Left colon (tissue), 2 donors: ENCODE measurements at regions not wholly inside any gene's neighbourhood (a gene's known extent, or its start where the extent isn't known, plus 50 kb on each side); places are given as distances from the start of the nearest gene placed in this dataset.

Source experiments
- ATAC-seq: fragments of 200-7000 bp; cut with Tn5 transposase; one replicate; pipeline ENCODE4 v1.9.1; 2020; ENCODE audit warnings: mild to moderate bottlenecking, moderate library complexity
- DNase-seq, 2 donors: peaks; one replicate each; pipeline ENCODE4 v3.0.0-alpha.2; 2020
- intact Hi-C, 2 donors: fragments of 100-400 bp; cut with DNase I in 1 of 2; cut with micrococcal nuclease in 1 of 2; formaldehyde crosslinking; loops; one replicate each; pipeline versions ENCODE4 v1.11.2 to v1.14.0; 2022; cut with DNase I, micrococcal nuclease
- donor health status: DM: no; HTN: no; CAD: no.
- donor health status: DM: yes; HTN: yes; CAD: no.

DNA sequence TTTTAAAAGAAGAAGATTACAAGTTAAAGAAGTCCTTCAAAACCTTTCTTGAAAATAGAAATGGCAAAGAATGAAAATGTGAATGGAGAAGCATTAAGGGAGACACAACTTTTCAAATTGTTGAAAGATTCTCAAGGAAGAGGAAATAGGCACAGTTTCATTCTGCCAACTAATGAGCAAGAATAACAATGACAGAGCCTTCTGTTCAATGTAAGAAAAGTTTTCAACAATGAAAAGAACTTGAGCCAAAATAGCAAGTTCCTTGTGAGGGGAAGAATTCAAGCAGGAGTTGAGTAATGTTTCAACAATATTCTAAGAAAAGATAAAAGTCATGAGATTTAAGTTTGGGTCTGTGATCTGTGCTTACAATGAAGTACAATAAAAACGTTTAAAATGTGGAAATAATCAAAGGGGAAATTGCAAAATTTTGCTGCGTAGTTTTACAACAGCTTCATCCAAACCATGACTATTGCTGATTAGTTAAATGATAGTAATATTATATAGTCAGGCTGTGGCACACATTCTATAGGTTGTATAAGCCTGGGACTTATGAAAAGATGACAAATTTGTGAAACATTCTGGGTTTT, 122.6 kb downstream of the METTL4 start:
- intact Hi-C loops, result no loop called here
- no peak for DNase-seq
- ATAC-seq, result no peak

DNA sequence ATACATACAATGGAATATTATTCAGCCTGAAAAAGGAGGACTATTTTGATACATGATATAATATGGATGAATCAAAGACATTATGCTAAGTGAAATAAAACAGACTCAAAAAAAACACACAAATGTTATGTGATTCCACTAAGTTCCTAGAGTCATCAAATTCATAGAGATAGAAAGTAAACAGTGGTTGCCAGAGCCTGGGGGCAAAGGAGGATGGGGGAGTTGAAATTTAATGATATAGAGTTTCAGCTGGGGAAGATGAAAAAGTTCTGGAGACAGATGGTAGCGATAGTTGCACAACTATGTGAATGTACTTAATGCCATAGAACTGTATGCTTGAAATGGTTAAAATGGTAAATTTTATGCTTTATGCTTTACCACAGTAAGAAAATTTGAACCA, 119.7 kb downstream of the METTL4 start:
- intact Hi-C loops, result no loop called here
- DNase-seq (no peak), ATAC-seq (no peak)

DNA sequence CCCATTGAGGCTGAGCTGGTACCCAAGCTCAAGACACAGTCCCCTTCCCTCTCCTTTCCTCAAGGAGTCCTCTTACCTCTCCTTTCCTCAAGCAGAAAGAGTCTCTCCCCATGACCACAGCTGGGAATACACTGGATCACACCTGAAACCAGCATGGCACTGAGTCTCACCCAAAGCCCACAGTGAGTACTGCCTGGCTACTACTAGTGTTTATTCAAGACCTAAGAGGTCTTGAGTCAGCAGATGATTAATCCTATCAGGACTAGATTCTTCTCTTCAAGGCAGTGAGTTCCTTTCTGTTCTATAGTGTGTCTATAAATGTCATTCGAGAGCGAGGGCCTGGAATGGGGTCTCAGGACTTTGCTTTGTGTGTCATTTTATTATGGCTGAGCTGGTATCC, 111.4 kb downstream of the METTL4 start:
- no peak for ATAC-seq
- intact Hi-C loops, result no loop called here
- no peak for DNase-seq

DNA sequence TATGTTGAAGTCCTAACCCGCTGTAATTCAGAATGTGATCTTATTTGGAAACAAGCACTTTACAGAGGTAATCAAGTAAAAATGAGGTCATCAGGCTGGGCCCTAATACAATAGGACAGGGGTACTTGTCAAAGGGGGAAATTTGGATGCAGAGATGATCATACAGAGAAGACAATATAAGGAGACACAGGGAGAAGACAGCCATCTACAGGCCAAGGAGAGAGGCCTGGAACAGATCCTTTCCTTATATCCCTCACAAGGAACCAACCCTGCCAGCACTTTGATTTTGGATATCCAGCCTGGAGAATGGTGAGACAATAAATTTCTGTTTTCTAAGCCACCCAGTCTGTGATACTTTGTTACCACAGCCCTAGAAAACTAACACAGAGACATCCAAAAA, 104.3 kb downstream of the METTL4 start:
- intact Hi-C loops, result no loop called here
- no peak for ATAC-seq
- no peak for DNase-seq

DNA sequence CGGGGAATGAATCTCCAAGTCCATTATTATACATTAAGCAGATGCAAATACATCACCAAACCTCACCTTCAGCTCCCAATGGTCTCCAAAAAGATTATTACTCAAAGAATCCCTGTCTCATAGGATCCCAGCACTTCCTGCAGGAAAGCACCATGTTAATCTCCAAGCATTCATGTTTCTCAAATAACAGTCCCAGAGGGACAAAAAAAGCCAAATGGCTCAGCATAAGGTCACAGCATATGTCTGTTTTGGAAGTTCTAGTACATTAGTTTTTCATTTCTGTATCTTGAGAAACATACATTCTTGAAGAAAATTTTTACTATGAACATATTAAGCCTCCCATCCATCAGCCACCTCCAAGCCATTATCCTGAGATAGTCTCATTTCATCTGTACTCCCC, 103.3 kb downstream of the METTL4 start:
- intact Hi-C loops, result no loop called here
- DNase-seq (no peak), ATAC-seq (no peak)

DNA sequence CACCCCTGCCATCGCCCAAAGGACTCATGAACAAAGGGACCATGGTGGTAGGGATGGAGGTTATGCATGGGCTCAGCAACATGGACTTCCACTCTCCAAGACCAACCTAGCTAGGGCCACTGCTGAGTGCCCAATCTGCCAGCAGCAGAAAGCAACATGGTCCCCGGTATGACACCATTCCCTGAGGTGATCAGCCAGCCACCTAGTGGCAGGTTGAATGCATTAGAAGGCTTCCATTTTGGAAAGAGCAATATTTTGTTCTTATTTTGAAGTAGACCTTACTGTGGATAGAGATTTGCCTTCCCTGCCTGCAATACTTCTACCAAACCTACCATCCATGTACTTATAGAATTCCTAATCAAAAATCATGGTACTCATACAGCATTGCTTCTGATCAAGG, 99.8 kb downstream of the METTL4 start:
- intact Hi-C loops, result no loop called here

GRCh38 chr18:2478662-2479061, 92.6 kb downstream of the METTL4 start:
- intact Hi-C loops, result no loop called here
- DNase-seq, result no peak
- no peak for ATAC-seq

More for the DNA sequence above, 99.8 kb downstream of the METTL4 start:
- no peak for DNase-seq
- ATAC-seq, result no peak

- intact Hi-C loops, result no loop called here
- DNase-seq (no peak), ATAC-seq (no peak)
These were observed 90.8 kb downstream of the METTL4 start for GRCh38 chr18:2480536-2480935.

GRCh38 chr18:2482706-2483475, 88.4 kb downstream of the METTL4 start:
- no peak for DNase-seq
- no peak for ATAC-seq
- intact Hi-C loops, result no loop called here

DNA sequence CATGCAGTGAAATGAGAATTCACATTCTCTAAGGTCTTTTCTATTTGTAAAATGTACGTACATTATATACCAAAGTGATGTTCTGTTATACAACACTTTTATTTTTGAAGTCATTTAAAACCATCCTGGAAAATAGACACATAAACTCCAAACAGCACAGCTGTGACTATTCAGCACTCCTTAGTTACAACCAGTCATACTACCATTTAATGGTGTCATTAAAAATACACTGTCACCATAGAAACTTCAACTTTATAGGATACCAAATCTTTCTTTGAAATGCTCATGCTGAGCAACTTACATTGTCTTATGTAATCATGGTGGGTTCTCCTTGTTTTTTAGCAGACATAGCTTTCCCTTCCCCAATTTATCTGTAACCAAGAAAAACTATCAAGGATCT, 85.3 kb downstream of the METTL4 start:
- intact Hi-C loops, result no loop called here
- DNase-seq (no peak), ATAC-seq (no peak)

DNA sequence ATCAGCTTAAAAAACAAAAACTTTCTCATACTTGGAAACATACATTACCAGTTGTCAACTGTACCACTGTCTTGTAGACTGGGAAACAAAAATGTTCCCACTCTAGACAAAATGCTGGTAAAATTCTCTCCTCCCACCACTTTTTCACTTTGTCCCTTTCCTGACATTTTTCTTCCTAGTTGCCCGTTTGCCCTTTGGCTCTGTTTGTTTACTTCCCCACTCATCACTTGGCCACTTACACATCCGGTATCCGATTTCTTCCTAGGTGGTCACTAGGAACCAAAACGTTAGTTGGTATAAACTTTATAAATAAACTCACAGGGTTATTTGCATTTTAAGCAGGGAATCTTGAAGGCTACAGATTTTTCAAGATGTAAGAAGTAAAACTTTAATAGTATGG, 84.9 kb downstream of the METTL4 start:
- DNase-seq, result no peak
- no peak for ATAC-seq
- intact Hi-C loops, result no loop called here
